CD1c-positive myeloid dendritic cell (primary cell): ENCODE measurements at regions not wholly inside any gene's neighbourhood (a gene's known extent, or its start where the extent isn't known, plus 50 kb on each side); places are given as distances from the start of the nearest gene placed in this dataset.

Source experiments
- DNase-seq: peaks from one replicate; pipeline ENCODE4 v3.0.0-alpha.2; 2016; ENCODE audit errors: extremely low spot score

DNA sequence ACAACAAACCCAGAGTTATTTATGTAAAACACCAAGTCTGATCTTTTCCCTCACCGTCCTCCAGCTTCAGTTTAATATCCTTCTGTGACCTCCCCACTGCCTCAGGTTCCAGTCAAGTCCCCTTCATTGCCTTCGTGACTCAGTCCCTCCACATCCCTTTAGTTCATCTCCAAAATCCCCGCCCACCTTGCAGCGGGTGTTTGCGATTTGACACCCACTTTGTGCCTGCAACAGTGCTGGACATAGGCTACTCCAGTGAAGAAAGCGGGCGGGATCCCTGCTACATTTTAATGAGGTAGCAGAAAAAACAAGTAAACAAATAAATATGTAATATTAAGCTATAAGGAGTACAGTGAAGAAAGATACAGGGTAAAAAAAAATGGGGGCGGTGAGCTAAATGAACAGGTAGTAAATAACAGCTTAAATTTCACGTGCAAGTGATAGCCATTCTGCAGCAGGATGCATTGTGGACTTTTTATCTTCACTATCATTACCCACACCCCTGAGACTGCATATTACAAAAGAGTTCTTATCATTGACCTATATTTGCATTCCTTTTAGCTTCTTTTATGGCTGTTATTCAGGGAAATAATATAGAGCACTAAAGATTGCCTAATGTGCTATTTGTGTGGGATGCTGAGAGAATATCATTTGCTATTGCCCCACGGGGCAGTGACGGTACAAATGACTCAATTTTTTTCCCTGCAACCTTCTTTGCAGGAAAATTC is 222.8 kb upstream of the NUDT4 start:
- DNase-seq = no peak

DNA sequence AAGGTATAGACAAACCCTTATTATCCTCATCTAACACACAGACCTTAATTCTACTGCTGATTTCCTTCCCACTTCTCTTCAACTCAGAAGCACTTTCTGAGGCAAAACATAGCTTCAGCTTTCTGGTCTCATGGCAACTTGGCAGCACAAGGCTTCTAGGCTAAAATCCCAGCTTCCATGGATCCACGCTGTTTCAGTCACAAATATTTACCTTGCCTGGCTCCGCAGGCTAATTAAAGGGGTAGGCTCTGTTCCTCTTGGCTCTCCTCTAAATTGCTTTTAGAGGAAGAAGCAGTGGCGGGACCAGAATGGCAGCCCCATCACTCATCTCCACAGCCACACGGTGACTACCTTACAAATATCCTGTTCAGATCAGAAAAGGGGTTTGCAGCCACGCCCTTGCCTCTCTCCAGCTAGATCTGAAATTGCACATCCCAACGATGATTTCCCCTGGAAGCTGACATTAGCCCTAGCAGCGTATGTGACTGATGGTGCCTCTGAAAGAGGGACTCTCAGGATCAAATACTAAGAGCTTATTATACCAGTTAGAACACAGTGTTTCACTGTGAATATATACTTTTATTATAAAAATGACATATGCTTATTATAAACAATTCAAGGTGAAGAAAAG is 221.5 kb upstream of the NUDT4 start:
- DNase-seq = no peak

DNA sequence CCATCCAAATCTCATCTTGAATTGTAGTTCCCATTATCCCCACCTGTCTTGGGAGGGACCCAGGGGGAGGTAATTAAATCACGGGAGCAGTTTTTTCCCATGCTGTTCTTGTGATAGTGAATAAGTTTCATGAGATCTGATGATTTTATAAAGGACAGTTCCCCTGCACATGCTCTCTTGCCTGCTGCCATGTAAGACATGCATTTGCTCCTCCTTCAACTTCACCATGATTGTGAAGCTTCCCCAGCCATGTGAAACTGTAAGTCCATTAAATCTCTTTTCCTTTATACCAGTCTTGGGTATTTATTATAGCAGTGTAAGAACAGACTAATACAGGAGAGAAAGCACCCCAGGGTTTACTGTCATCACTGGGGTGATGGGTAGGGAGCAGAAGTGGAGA is 220.4 kb upstream of the NUDT4 start:
- no peak for DNase-seq

DNA sequence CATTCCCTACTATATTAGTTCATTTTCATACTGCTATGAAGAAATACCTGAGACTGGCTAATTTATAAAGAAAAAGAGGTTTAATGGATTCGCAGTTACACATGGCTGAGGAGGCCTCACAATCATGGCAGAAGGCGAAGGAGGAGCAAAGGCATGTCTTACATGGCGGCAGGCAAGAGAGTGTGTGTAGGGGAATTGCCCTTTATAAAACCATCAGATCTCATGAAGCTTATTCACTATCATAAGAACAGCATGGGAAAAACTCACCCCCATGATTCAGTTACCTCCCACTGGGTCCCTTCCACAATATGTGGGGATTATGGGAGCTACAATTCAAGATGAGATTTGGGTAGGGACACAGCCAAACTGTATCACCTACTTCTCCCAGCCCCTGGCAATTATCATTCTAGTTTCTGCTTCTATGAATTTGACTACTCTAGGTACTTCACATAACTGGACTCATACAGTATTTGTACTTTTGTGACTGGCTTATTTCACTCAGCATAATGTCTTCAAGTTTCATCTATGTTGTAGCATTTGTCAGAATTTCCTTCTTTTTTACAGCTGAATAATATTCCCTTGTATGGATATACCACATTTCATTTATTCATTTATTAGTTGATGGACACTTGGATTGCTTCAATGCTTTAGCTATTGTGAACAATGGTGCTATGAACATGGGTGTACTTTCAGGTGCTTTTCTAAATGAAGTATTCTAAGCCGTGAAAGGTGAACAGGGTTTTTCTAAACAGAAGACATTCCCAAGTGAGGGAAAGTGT is 219.5 kb upstream of the NUDT4 start:
- DNase-seq = no peak

DNA sequence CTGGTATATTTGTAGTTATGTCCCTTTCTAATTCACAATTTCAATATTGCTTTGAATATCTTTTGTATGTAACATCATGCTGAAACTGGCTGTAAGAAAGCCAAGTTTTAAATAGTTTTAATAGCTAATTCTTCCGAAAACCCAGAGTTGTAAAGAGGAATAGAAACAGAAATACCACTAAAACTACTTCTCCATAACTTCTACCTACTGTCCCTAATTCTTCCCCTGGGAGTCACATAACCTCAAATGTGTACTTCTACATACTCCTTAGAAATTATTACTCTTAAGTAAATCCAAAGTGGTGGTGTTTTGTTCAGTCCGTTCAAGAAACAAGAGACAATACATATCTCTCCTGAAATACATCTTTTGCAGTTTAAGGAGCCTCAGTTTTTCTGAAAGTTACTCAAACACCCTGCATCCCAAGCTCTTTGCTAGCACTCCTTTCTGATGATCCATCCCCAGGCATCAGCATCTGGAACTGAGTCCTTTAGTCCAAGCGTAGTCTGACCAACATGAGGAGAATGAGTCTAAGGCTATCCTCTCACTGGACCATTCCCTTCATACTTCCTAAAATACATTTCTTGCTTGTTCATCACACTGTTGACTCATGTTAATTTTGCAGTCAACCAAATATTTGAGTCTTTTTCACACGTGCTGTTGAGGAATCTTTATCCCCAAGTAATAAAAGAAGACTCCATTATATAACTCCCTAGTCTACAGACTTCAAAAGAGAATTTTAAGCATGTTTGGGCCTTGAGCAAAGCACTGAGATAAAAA is 214.3 kb upstream of the NUDT4 start:
- DNase-seq = no peak

DNA sequence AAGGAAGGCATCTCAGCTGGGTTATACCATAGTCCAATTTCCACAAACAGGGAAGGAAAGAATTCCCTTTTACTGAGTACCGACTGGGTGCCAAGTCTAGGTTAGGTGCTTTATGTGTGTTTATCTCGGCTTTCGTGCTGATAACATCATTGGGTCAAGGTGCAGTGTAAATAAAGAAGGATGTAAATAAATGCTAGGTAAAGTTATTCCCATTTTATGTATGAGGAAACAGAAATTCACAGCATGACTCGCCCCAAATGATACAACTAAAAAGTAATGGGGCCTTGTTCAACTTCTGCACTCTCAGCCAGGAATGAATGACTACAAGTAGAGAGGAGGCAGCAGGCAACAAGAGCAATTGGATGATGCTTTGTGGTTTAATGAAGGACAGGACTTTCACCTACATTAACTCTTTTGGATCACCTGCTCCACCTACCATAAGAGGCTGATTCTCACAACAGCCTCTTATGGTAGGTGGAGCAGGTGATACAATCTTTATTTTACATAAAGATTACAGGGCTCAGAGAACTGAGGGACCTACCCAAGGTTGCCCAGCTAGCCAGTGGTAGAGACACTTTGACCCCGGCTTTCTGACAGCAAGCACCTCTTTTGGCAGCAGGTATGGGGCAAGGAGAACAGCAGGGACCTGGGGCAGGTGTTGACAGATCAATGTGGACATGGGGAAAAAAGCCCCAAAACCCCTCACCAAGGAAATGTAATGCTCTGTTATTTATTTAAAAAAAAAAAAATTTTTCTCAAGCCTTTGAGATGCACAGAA is 213.4 kb upstream of the NUDT4 start:
- no peak for DNase-seq

DNA sequence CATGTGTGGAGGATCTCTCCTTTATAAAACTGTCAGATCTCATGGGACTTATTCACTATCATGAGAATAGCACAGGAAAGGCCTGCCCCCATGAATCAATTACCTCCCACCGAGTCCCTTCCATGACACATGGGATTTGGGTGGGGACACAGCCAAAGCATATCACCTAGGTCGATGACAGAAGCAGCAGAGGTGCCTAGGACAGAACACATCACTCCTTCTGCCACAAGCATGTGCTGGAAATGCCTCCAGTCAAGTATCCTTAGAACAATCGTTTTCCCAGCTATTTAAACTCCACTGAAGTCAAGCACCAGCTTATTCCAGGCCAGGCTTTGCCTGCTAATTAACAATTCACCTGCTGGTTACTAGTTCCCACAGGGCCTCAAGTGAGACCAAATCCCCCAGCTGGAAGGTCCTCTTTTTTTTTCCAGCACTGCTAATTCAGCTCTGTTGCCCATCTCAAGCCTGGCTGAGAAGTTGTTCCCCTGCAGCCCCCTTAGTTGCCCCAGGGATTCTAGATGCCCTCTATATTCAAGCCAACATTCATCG is 212.3 kb upstream of the NUDT4 start:
- DNase-seq = no peak

DNA sequence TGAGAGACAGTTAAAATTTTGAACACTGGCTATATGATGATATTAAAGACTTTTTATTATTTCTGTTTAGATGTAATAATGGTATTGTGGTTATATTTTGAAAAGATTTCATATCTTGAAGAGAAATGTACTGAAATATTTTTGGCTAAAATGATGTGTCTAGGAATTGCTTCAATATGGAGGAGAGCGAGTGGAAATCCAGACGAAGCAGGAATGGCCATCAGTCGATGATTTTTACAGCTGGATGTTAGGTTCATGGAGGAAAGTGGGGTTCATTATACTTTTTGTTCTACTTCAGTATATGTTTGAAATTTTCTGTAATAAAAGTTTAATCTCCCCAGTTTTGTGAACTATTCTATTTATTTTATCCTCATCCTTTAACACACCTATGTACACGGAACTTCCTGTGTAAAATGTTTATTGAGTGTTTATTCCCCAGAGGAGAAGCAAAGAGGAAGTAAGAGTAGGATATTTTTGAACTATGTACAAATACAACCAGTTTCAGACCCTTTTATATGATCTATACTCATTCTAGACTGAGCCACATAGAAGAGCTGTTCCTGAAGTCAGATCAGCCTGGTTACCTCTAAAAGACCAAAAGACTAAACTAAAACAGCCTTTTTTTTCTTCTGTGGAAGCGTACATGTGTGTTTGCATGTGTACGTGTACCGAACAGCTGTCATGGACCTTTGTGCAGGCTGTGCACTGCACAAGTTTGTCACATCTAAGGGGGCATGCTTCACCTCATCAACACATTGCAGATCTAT is 211.0 kb upstream of the NUDT4 start:
- DNase-seq = no peak

DNA sequence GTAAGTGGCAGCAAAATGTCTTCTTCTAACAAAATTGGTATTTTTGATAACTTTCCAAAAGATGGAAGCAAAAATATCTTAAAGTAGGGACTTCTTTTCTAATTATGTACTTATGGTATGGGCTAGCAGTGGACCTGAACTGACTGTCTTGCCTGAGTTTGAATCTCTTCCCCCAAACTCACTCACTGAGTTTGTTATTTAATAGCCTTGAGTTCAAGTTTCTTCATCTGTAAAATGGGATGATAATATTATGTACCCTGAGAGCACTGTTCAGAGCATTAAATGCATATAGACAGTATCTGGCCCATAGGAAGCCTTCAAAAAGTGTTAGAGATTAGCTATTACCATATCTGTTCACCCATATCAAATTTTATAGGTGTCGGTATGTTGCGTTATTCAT is 210.4 kb upstream of the NUDT4 start:
- DNase-seq = no peak

DNA sequence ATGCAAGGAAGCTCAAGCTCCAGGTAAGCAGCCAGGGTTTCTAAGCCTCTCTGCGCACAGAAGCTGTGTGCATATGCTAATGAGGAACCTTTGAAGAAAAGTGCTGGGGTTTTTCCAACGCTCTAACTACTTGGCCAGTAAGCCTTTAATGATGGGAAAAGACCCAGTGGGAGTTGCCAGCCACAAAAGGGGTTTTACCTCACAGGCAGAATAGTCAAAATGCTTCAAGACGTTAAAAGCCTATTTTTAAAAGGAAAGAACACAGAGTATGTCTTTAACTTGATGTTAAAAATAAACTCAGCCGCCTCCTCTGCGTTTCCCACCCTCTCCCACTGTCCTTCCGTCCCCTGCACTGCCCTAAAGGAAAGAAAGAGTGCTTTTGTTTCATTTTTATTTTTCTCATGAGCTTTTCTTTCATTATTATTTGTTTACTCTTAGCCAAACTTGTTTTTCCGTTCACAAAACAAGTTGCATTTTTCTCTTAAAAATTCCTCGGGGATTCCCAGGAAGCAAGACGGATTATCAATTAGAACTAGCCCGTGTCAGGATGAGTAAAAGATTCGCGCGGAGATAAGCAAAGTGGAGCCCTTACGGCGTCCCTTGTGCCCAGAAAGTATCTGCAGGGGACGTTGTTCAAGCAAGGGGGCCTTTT is 209.8 kb upstream of the NUDT4 start:
- DNase-seq = no peak

DNA sequence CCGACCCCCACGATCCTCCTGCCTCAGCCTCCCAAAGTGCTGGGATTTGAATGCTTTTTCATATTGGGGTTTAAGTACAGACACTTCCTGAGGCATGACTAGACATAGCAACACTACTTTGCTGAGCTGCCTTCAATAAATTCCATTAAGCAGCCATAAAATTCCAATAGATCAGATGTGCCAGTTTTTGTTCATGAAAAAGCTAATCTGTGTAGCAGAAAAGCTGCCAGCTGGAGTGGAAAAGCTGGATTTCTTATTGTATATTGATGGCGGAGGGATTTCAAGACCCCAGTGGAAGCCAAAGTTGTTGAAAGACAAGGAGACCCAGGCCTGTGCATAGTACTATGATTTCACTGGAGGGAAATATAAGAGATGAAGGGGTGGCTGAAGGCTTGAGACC is 209.0 kb upstream of the NUDT4 start:
- no peak for DNase-seq

DNA sequence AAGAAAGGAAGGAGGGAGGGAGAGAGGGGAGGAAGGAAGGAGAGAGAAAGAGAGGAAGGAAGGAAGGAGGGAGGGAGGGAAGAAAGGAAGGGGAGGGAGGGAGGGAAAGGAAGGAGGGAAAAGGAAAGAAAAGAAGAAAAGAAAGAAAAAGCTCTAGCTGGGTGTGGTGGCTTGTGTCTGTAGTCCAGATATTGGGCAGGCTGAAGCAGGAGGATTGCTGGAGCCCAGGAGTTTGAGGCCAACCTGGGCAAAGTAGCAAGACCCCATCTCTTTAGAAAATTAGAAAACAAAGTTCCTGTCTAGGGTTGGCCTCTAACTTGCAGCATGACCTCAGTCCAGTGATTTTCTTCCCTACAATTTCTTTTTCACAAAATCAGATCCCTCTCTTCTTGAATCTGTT is 208.2 kb upstream of the NUDT4 start:
- no peak for DNase-seq

DNA sequence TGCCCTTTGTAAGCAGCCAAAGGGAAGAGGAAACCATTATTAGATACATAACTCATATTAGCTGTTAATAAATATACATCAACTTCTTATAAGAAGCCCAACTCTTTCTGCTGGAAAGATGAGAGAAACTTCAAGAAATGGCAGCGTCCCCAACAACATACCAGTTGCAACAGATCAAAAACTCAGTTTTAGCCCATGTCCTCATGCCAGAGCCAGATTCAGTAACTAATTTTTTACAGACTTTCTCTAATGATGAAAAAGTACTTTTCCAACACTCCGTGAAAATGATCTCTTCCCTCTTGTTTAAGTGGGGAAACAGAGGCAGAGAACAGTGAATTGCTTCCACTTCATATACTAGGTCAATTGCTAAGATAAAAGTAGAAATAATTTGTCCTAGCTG is 206.8 kb upstream of the NUDT4 start:
- DNase-seq = no peak

DNA sequence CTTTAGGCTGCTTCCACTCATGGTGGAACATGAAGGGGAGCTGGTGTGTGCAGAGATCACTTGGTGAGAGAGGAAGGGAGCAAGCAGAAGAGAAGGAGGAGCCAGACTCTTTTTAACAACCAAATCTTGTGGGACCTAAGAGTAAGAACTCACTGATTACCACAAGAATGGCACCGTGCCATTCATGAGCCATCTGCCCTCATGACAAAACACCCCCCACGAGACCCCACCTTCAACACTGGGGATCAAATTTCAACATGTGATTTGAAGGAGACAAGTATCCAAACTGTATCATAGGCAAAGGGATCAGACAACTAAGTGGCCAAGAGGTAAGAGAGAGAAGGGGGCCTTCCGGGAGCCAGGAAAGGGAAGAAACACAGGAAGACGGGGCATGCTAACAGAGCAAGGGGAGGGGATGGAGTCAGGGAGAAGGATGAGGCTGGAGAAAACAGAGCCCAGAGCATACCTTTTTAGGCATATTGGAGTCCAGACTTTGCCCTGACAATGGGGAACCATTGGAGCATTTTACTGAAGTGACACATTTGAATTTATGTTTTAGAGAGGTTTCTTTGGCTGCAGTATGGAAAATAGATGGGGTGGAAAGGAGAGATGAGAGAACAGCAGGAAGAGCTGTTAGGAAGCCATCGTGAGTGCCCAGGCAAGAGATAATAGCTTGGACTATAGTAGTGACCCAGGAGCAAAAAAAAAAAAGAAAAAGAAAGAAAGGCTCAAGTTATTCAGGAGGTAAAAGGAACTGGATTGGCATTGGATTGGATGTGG is 204.4 kb upstream of the NUDT4 start:
- no peak for DNase-seq

DNA sequence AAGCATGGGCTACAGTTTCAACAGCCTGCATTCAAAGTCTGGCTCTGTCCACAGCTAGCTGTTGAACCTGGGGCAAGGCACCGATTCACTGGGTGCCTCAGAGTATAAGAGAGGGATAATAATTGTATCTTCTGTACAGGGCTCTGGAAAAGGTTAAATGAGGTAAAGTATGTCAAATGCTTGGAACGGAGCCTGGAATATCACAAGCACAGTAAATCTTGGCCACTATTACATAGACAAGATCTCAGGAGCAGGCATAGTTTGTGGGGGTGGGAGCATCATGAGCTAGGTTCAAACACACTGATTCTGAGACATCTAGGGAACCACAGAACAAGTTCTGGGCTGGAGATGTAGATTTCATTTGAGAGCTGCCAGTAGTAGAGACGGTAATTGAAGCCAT is 203.7 kb upstream of the NUDT4 start:
- DNase-seq = no peak

DNA sequence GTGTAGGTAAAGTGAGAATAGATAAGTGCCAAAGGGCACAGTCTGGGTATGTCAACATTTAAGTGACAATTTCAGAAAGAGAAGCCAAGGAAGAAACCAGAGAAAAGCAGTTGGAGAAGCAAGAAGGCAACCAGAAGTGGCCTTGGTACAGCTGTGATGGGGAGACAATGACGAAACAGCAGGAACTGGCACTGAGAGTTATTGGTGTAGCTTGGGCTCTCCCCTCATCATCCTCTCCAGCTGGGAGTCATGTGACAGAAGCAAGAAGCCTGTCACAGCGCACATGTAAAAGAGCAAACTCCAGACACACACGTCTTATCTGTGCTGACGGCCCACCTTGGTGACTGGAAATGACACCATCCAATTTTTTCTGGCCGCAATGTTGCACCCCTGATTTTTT is 203.3 kb upstream of the NUDT4 start:
- no peak for DNase-seq

DNA sequence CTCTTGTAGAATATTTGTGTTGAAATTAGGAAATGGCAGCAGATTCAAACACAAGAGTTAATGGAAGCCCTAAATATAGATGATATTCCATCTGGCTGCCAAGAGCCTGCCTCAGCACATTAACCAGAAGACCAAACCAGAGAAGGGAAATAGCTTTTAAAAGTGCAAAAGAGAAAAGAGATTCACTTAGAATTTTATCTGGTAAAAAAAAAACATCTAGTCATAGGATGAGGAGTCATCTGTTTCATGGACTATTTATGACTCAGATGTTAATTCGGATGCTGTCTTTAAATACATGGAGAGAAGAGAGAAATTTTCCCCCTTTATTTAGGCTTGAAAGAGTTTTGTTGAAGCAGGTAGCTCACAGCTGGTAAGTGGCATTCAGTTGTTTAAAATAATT is 201.6 kb upstream of the NUDT4 start:
- DNase-seq = no peak

DNA sequence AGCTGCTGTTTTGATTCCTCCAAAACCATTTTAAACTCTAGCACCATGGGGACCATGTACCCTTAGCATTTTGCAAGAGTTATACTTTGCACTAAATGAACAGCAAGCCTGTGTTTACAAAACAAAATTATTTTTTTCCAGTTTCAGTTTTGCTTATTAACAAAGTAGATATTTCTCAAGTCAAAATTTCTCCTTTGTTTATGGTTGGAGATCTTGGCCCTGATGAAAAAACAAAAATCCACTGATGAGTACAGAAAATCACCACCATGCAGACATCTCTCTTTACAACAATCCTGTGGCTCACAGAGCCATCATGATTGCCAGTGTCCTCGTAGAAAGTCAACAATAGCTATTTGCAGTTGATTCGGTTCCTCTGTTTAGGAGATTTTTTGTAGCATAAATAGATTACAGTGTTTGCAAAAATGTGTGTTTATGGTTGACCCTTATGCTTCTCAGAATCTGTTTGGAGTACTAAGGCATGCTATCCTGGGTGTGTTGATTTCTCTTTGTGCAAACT is 201.1 kb upstream of the NUDT4 start:
- no peak for DNase-seq
